ENCODE measurements at regions not wholly inside any gene's neighbourhood (a gene's known extent, or its start where the extent isn't known, plus 50 kb on each side); places are given as distances from the start of the nearest gene placed in this dataset.
A peak's percentile ranks its signal among the peaks of the same experiment; 100 is the strongest.
"Not testable (repeated sequence)": the region's sequence is repeated elsewhere in the genome, so short reads cannot be mapped to it uniquely, and the experiment has no call there.

- 83 to 95% methylated on average over 1 to 7 of the region's 7 CpGs for WGBS, 2 experiments (ENCODE audit: insufficient coverage in 1 of 2, insufficient read length in 1 of 2)
- no peak overlapping the region for H3K27ac ChIP-seq (ENCODE audit: low read depth, low read length)
- H3K4me3 ChIP-seq (ENCODE audit: low read length) = no peak overlapping the region
- Mint-ChIP-seq H3K27me3 (ENCODE audit: insufficient read depth) (no peaks in the 10 kb centered on the region), H3K9me3 (no peaks in the 10 kb centered on the region), H3K27ac (no peak overlapping the region), H3K4me3 (no peak overlapping the region), H3K36me3 (ENCODE audit: low read depth) (no peaks in the 10 kb centered on the region), H3K4me1 (peaks cover 40% of the 10 kb centered on the region)
- H3K27me3 ChIP-seq (ENCODE audit: control insufficient read depth, insufficient read depth, low read length, poor library complexity, severe bottlenecking) = no peaks in the 10 kb centered on the region
- DNase-seq = peak; percentile 59
- no peak overlapping the region for H3K9ac ChIP-seq (ENCODE audit: extremely low read depth, low read length, poor library complexity, severe bottlenecking)
- peaks cover 10% of the 10 kb centered on the region for H3K4me1 ChIP-seq (ENCODE audit: control insufficient read depth, insufficient read depth, low read length)
- no peaks in the 10 kb centered on the region for H3K36me3 ChIP-seq (ENCODE audit: control insufficient read depth, insufficient read depth, low read length)
- TF ChIP-seq, protein P1, sequence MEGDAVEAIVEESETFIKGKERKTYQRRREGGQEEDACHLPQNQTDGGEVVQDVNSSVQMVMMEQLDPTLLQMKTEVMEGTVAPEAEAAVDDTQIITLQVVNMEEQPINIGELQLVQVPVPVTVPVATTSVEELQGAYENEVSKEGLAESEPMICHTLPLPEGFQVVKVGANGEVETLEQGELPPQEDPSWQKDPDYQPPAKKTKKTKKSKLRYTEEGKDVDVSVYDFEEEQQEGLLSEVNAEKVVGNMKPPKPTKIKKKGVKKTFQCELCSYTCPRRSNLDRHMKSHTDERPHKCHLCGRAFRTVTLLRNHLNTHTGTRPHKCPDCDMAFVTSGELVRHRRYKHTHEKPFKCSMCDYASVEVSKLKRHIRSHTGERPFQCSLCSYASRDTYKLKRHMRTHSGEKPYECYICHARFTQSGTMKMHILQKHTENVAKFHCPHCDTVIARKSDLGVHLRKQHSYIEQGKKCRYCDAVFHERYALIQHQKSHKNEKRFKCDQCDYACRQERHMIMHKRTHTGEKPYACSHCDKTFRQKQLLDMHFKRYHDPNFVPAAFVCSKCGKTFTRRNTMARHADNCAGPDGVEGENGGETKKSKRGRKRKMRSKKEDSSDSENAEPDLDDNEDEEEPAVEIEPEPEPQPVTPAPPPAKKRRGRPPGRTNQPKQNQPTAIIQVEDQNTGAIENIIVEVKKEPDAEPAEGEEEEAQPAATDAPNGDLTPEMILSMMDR (conservative IDR thresholded peaks at IDR 0.05) = no peak
- H3K9me3 ChIP-seq (ENCODE audit: control insufficient read depth, low read length) = no peaks in the 10 kb centered on the region
Measured at GRCh38 chr5:157947156-157947555, 88.2 kb upstream of the CLINT1 start.

DNA sequence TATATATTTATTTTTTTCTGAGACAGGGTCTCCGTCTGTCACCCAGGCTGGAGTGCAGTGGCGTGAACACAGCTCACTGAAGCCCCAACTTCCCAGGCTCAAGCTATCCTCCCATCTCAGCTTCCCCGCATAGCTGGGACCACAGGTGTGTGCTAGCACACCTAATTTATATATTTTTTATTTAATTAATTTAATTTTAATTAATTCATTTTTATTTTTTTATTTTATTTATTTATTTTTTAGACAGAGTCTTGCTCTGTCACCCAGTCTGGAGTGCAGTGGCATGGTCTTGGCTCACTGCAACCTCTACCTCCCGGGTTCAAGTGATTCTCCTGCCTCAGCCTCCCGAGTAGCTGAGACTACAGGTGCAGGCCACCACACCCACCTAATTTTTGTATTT, 86.9 kb upstream of the CLINT1 start:
- WGBS, 2 experiments (ENCODE audit: insufficient coverage in 1 of 2, insufficient read length in 1 of 2) = 78 to 86% methylated on average over 3 to 5 of the region's 5 CpGs
- not testable (repeated sequence) for H3K27ac Mint-ChIP-seq; H3K9me3 Mint-ChIP-seq; H3K27ac ChIP-seq (ENCODE audit: low read depth, low read length); DNase-seq; H3K9me3 ChIP-seq (ENCODE audit: control insufficient read depth, low read length); H3K4me3 Mint-ChIP-seq; H3K36me3 ChIP-seq (ENCODE audit: control insufficient read depth, insufficient read depth, low read length); H3K36me3 Mint-ChIP-seq (ENCODE audit: low read depth); H3K27me3 ChIP-seq (ENCODE audit: control insufficient read depth, insufficient read depth, low read length, poor library complexity, severe bottlenecking); H3K9ac ChIP-seq (ENCODE audit: extremely low read depth, low read length, poor library complexity, severe bottlenecking); H3K27me3 Mint-ChIP-seq (ENCODE audit: insufficient read depth); H3K4me1 ChIP-seq (ENCODE audit: control insufficient read depth, insufficient read depth, low read length); H3K4me3 ChIP-seq (ENCODE audit: low read length)
- peaks cover 40% of the 10 kb centered on the region for H3K4me1 Mint-ChIP-seq

- H3K4me1 ChIP-seq (ENCODE audit: control insufficient read depth, insufficient read depth, low read length) = peaks cover 10% of the 10 kb centered on the region
- H3K36me3 ChIP-seq (ENCODE audit: control insufficient read depth, insufficient read depth, low read length) = no peaks in the 10 kb centered on the region
- Mint-ChIP-seq H3K27me3 (ENCODE audit: insufficient read depth) (no peaks in the 10 kb centered on the region), H3K27ac (peak overlapping the region; percentile 83), H3K4me1 (peaks cover 40% of the 10 kb centered on the region), H3K36me3 (ENCODE audit: low read depth) (no peaks in the 10 kb centered on the region), H3K9me3 (no peaks in the 10 kb centered on the region), H3K4me3 (peak overlapping the region; percentile 23)
- H3K9ac ChIP-seq (ENCODE audit: extremely low read depth, low read length, poor library complexity, severe bottlenecking) = no peak overlapping the region
- H3K27me3 ChIP-seq (ENCODE audit: control insufficient read depth, insufficient read depth, low read length, poor library complexity, severe bottlenecking) = no peaks in the 10 kb centered on the region
- H3K27ac ChIP-seq (ENCODE audit: low read depth, low read length) = no peak overlapping the region
- no peak overlapping the region for H3K4me3 ChIP-seq (ENCODE audit: low read length)
- no peaks in the 10 kb centered on the region for H3K9me3 ChIP-seq (ENCODE audit: control insufficient read depth, low read length)
- TF ChIP-seq, protein P1 (conservative IDR thresholded peaks at IDR 0.05) = no peak
- WGBS, 2 experiments (ENCODE audit: insufficient coverage in 1 of 2, insufficient read length in 1 of 2) = 69 to 83% methylated on average over 3 to 6 of the region's 6 CpGs
- DNase-seq = no peak
Measured at GRCh38 chr5:157944938-157945337, 86.0 kb upstream of the CLINT1 start.

- peak; percentile 82 for DNase-seq
- no peak overlapping the region for H3K4me3 Mint-ChIP-seq
- H3K27ac ChIP-seq (ENCODE audit: low read depth, low read length) = no peak overlapping the region
- H3K36me3 Mint-ChIP-seq (ENCODE audit: low read depth) = no peaks in the 10 kb centered on the region
- H3K27me3 Mint-ChIP-seq (ENCODE audit: insufficient read depth) = no peaks in the 10 kb centered on the region
- no peaks in the 10 kb centered on the region for H3K9me3 ChIP-seq (ENCODE audit: control insufficient read depth, low read length)
- 24 to 30% methylated on average over 2 to 6 of the region's 6 CpGs for WGBS, 2 experiments (ENCODE audit: insufficient coverage in 1 of 2, insufficient read length in 1 of 2)
- peaks cover 10% of the 10 kb centered on the region for H3K4me1 ChIP-seq (ENCODE audit: control insufficient read depth, insufficient read depth, low read length)
- TF ChIP-seq, protein P1 (conservative IDR thresholded peaks at IDR 0.05) = no peak
- H3K4me3 ChIP-seq (ENCODE audit: low read length) = no peak overlapping the region
- H3K4me1 Mint-ChIP-seq = peaks cover 40% of the 10 kb centered on the region
- H3K9me3 Mint-ChIP-seq = no peaks in the 10 kb centered on the region
- no peak overlapping the region for H3K9ac ChIP-seq (ENCODE audit: extremely low read depth, low read length, poor library complexity, severe bottlenecking)
- H3K27ac Mint-ChIP-seq = peak overlapping the region; percentile 56
- no peaks in the 10 kb centered on the region for H3K27me3 ChIP-seq (ENCODE audit: control insufficient read depth, insufficient read depth, low read length, poor library complexity, severe bottlenecking)
- H3K36me3 ChIP-seq (ENCODE audit: control insufficient read depth, insufficient read depth, low read length) = no peaks in the 10 kb centered on the region
Measured at GRCh38 chr5:157944077-157944633, 85.2 kb upstream of the CLINT1 start.

All from endodermal cell (in vitro differentiated cells).